ENCODE measurements at regions not wholly inside any gene's neighbourhood (a gene's known extent, or its start where the extent isn't known, plus 50 kb on each side); places are given as distances from the start of the nearest gene placed in this dataset.
"Not testable (repeated sequence)": the region's sequence is repeated elsewhere in the genome, so short reads cannot be mapped to it uniquely, and the experiment has no call there.

DNA sequence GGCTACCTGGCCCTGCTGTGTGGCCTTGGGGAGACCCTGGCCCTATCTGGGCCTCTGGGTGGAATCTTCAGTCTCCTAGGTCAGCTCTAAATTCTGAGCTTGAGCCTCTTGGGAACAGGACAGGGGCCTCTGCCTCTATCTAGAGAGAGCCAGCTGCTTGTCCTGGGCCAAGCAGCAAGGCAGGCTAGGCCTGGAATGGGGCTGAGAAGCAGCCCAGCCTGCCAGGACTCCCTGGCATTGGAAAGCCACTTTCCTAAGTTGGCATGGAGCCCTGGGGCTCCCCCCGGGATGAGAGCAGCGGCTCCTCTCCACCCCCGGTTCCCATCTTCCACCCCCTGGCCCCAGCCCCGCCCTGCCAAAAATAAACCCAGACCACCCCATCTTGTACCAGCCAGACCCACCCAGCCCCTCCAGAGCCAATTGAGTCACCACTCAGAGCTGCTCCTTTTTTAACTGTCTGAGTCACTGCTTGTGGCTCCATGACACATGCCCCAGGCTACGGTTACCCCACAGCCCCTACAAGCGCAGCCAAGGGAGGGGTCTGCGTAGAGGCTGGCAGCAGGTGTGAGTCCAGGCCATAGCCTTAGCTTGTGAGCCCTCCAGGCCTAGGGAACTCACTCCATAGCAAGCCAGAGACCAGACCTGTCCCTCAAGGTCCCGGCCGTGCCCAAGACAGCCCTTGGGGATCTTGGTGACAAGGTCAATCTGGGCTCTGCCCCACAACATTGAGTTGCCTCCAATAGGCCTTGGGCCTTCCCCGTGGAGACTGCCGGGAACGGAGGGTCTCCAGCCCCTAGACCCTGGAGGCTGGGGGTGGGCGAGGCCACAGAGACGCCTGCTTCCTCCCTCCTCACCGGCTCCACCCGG, 189.7 kb downstream of the TBC1D2B start:
- H3K9me3 Mint-ChIP-seq; DNase-seq; H3K4me3 Mint-ChIP-seq; CTCF ChIA-PET; POLR2A ChIA-PET; H3K4me1 Mint-ChIP-seq; H3K36me3 Mint-ChIP-seq (ENCODE audit: low read depth); H3K27ac Mint-ChIP-seq; H3K27me3 Mint-ChIP-seq: not testable (repeated sequence)

DNA sequence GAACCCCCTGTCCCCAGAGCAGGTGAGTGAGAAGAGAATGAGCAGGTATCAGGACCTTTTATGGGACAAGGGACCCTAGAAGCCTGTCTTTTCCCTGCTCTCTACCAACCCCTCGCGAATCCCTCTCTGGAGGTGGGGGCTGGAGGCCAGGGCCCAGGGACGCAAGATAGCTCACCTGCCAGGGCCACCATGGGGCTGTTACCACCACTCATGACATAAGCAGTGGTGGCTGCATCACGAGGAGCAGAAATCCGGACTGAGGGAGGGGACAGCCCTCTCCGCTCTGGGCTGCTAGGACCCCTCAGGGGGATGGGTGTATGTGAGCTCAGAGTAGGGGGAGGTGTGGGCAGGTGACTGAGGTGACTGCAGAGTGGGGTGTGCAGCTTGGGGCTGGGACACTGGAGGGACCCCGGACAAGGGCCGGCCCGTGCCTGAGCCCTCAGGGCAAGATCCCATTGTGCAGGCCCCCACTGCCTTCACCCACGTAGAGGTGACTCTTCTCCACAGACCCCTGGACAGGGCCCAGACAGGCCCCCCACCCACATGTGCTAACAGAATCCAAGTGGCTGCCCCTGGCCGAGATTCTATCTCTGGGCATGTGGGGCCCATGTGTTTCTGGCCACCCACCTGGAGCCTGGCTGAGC, 190.6 kb downstream of the TBC1D2B start:
- CTCF ChIA-PET = no interaction called here

DNA sequence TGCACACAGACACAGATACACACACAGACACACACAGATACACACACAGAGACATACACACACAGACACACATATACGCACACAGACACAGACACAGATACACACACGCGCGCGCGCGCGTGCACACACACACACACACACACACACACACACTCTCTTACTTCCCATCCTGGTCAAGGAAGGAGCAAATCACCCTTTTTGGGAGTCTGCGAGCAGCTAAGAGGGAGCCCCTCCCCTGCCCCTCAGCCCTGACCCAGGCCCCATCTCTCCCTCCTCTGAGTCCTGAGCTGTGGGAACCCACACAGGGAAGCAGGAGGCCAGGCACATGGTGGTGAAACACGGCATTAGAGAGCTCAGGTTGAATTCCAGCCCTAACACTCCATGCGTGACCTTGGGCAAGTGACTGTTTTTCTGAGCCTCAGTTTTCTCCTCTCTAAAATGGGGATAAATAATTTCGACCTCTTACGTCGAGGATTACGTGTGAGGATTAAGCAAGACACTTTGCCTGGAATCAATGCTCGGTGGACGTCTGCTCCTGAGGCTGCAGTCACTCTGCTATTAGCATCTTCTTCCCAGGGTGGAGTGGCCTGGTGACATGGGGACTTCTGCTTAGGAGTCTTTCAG, 191.5 kb downstream of the TBC1D2B start:
- H3K9me3 Mint-ChIP-seq; DNase-seq; H3K27ac Mint-ChIP-seq; H3K27me3 Mint-ChIP-seq; H3K4me3 Mint-ChIP-seq; H3K4me1 Mint-ChIP-seq; CTCF ChIA-PET; POLR2A ChIA-PET; H3K36me3 Mint-ChIP-seq (ENCODE audit: low read depth): not testable (repeated sequence)

More for the DNA sequence above, 190.6 kb downstream of the TBC1D2B start:
- Mint-ChIP-seq H3K27me3 (no peaks in the 10 kb centered on the region), H3K4me1 (no peaks in the 10 kb centered on the region), H3K9me3 (no peaks in the 10 kb centered on the region), H3K36me3 (ENCODE audit: low read depth) (no peaks in the 10 kb centered on the region), H3K4me3 (no peak overlapping the region), H3K27ac (no peak overlapping the region)
- no peak for DNase-seq
- POLR2A ChIA-PET = no interaction called here

- POLR2A ChIA-PET; H3K4me1 Mint-ChIP-seq; H3K27ac Mint-ChIP-seq; H3K27me3 Mint-ChIP-seq; H3K9me3 Mint-ChIP-seq; DNase-seq; H3K4me3 Mint-ChIP-seq; CTCF ChIA-PET; H3K36me3 Mint-ChIP-seq (ENCODE audit: low read depth): not testable (repeated sequence)
These were observed 194.5 kb downstream of the TBC1D2B start for GRCh38 chr15:77883012-77883411.

DNA sequence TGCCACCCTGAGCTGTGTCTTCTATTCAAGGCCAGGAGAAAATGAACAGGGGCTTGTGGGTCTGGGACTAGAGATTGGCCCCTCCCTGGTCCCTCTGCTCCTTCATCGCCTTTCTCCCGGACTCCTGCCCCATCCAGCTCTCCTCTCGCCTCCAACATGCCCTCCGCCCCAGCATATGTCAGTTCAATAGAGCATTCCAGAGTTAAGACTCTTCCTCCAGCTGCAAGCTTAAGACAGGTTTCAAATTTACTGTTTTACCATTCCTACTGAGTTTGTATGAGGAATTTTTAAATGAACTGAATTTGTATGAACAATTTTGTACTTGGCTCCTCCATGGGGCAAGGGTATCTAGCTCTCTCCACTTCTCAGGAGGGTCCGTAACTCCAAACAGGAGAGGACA, 195.6 kb downstream of the TBC1D2B start:
- H3K27ac Mint-ChIP-seq = no peak overlapping the region
- CTCF ChIA-PET = interaction anchor here (0.8 kb wide), 1 partner anchor 28 kb away, joined by 3 read pairs; no protein-coding TSS in a partner anchor
- no peaks in the 10 kb centered on the region for H3K36me3 Mint-ChIP-seq (ENCODE audit: low read depth)
- DNase-seq = no peak
- no peaks in the 10 kb centered on the region for H3K9me3 Mint-ChIP-seq
- POLR2A ChIA-PET = no interaction called here
- no peaks in the 10 kb centered on the region for H3K27me3 Mint-ChIP-seq
- no peak overlapping the region for H3K4me3 Mint-ChIP-seq
- H3K4me1 Mint-ChIP-seq = no peaks in the 10 kb centered on the region

DNA sequence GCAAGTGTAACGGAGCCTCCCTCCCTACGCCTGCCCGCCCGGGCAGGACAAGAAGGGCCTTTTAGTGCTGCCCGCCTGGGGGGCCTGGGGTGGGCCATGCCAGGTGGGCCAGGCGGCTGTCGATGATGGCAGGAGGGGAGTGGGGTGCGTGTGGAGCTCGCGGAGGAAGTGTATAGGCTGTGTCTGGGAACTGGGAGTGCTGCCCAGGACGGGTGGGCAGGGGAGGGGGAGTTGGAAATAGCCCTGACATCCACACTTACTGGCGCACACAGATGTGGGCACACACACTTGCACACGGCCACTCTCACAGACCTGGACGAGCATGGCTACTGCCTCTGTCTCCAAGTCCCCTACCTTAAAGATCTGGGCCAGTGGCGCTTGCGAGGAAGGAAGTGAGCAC, 196.0 kb downstream of the TBC1D2B start:
- POLR2A ChIA-PET; H3K4me1 Mint-ChIP-seq; H3K4me3 Mint-ChIP-seq; H3K36me3 Mint-ChIP-seq (ENCODE audit: low read depth); H3K9me3 Mint-ChIP-seq; H3K27me3 Mint-ChIP-seq; DNase-seq; H3K27ac Mint-ChIP-seq: not testable (repeated sequence)
- CTCF ChIA-PET = interaction anchor here (0.8 kb wide), 1 partner anchor 29 kb away, joined by 3 read pairs; no protein-coding TSS in a partner anchor

DNA sequence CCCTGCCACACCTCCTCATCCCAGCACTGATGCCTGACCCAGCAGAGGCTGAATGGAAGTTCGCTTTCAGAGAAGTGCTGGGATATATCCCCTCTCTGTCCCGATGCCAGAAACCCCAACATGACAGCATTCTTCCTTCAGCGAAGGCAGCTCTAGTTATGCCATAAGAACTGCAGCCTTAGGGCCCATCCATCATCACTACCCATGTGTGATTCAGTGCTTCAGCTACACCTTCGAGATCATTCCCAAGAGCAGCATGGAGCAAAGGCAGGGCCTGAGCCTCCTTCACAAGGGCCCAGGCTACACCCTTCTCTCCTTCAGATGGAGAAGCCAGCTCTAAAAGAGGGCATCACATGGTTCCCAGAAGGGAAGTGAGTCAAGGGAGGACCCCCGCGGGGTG, 198.0 kb downstream of the TBC1D2B start:
- DNase-seq; H3K4me1 Mint-ChIP-seq; CTCF ChIA-PET; H3K27me3 Mint-ChIP-seq; H3K9me3 Mint-ChIP-seq; H3K36me3 Mint-ChIP-seq (ENCODE audit: low read depth); H3K4me3 Mint-ChIP-seq; POLR2A ChIA-PET; H3K27ac Mint-ChIP-seq: not testable (repeated sequence)

- Mint-ChIP-seq H3K27ac (no peak overlapping the region), H3K4me3 (no peak overlapping the region), H3K4me1 (no peaks in the 10 kb centered on the region), H3K9me3 (no peaks in the 10 kb centered on the region), H3K36me3 (ENCODE audit: low read depth) (no peaks in the 10 kb centered on the region), H3K27me3 (no peaks in the 10 kb centered on the region)
- no peak for DNase-seq
- ChIA-PET POLR2A (no interaction called here), CTCF (interaction anchor here (1.0 kb wide), 1 partner anchor 32 kb away, joined by 3 read pairs; no protein-coding TSS in a partner anchor)
These were observed 199.5 kb downstream of the TBC1D2B start for GRCh38 chr15:77877869-77878577.

DNA sequence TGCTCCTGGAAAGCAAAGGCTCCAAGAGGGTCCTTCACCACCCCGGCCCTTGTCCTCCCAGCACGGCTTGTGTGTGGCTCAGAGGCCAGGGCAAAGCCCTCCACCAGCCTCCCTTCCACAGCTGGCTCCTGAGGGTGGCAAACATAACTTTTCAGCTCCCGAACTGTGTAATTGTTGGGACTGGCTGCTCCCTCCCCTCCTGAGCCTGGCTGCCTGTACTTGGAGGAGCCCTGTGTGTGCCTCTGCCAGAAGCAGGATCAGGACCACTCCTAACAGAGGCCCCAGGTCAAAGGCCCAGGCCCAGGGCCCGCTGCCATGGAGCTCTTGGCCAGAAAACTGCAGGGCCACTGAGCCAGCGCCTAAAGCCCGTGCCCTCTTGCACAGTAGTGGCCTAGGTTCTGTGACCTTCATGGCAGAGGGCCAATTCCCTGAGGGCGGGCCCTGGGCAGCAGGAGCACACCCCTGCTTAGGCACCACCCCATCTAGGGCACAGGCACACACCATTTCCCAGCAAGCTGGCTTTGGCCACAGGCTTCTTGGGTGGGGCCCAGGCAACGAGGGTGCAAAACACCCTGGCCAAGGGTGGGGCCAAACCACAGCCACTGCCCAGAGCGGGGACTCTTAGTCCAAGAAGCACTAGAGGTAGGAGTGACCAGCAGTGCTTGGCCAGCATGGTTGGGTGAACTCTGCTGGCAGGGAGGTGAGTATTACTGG, 201.2 kb downstream of the TBC1D2B start:
- CTCF ChIA-PET; POLR2A ChIA-PET; H3K4me1 Mint-ChIP-seq; H3K27me3 Mint-ChIP-seq; H3K36me3 Mint-ChIP-seq (ENCODE audit: low read depth); DNase-seq; H3K27ac Mint-ChIP-seq; H3K9me3 Mint-ChIP-seq; H3K4me3 Mint-ChIP-seq: not testable (repeated sequence)

DNA sequence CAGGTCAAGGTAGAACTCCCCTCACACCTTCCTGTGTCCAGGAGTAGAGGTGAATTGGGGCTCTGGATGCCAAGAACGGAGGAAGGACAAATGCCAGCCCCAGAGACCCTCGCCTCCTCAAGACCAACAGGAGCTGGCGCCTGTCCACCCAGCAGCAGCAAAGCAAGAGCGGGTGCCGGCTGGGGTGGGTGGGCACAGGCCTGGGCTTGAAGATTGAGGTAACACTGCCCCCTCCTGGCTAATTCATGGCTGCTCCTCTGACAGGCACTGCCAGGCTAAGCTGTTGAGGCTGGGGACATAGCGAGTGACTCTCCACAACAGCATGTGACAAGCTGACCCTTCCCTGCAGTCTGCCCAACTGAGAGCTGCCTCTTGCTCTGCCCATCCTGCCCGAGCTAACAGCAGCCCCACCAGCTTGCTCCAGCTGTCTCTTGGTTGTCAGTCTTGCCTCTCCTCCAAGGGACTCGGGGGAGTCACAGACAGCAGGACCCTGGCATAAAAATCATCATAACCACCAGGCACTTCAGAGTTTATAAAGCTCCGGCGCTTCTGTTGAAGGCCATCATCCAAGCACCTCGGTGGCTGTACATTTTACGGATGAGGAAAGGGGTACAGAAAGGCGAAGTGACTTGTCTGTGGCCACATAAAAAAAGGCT, 202.3 kb downstream of the TBC1D2B start:
- H3K4me3 Mint-ChIP-seq; H3K27ac Mint-ChIP-seq; H3K9me3 Mint-ChIP-seq; H3K27me3 Mint-ChIP-seq; H3K36me3 Mint-ChIP-seq (ENCODE audit: low read depth); POLR2A ChIA-PET; H3K4me1 Mint-ChIP-seq: not testable (repeated sequence)
- peak; percentile 38 for DNase-seq
- CTCF ChIA-PET = interaction anchor here (1.0 kb wide), 1 partner anchor 35 kb away, joined by 3 read pairs; no protein-coding TSS in a partner anchor

GRCh38 chr15:77874063-77874462, 203.4 kb downstream of the TBC1D2B start:
- H3K36me3 Mint-ChIP-seq (ENCODE audit: low read depth) = no peaks in the 10 kb centered on the region
- H3K27ac Mint-ChIP-seq = no peak overlapping the region
- H3K4me1 Mint-ChIP-seq = no peaks in the 10 kb centered on the region
- H3K9me3 Mint-ChIP-seq = no peaks in the 10 kb centered on the region
- POLR2A ChIA-PET = no interaction called here
- CTCF ChIA-PET = no interaction called here
- no peak for DNase-seq
- H3K4me3 Mint-ChIP-seq = no peak overlapping the region
- H3K27me3 Mint-ChIP-seq = no peaks in the 10 kb centered on the region

DNA sequence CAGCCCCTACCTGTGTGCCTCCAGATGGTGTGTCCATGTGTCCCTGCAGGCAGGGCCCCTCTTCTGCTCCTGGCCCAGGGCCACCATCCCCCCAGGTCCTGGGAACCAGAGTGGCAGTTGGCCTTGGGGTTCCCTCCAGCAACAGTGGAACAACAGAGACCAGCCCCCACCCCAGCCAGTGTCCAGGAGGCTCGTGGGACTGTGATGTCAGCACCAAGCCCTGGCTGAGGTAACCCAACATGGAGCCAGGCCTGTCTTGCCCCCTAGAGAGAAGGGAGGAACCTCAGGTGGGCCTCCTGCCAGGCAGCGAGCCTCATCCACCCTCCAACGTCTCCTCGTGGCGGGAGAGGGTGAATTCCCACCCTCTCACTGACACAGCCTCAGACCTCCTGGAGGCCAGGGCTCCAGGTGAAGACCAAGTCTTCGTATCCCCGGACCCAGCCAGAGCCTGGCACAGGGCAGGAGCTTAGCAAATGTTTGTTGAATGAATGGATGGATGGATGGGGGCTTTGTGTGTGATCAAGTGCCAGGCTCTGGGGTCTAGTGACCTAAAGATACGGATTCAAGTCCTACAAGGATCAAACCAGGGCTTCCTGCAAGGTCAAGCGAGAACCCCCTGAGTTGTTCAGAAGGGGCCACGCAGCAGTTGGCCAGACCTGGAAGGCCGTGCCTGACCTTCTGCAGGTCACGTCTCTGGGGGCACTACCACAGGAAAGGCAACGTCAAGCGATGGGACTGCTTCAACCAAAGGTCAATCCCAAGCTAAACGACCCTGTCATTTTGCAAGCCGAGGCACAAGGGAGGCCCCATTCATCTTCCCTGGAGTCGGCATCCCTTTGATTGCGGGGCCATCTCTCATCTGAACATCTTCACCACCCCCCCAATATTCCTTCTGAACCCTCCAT, 204.7 kb downstream of the TBC1D2B start:
- H3K27ac Mint-ChIP-seq; H3K4me1 Mint-ChIP-seq; H3K4me3 Mint-ChIP-seq; H3K27me3 Mint-ChIP-seq; POLR2A ChIA-PET; H3K36me3 Mint-ChIP-seq (ENCODE audit: low read depth); H3K9me3 Mint-ChIP-seq; CTCF ChIA-PET; DNase-seq: not testable (repeated sequence)
